Skin epidermis (tissue), 12 donors: ENCODE measurements at regions not wholly inside any gene's neighbourhood (a gene's known extent, or its start where the extent isn't known, plus 50 kb on each side); places are given as distances from the start of the nearest gene placed in this dataset.

Experiments
- H3K27ac ChIP-seq, 21 experiments: fragments of 200-600 bp; sonication (generic) in 11 of 21; one replicate each; pipeline ENCODE4 v1.5.0; 2020; ENCODE audit warnings: mild to moderate bottlenecking in 3 of 21, inconsistent platforms in 2 of 21, moderate library complexity in 2 of 21
- H3K4me3 ChIP-seq, 7 experiments: fragments of 200-600 bp; sonication (generic) in 2 of 7; one replicate each; pipeline ENCODE4 v1.5.0; 2020; ENCODE audit warnings: inconsistent platforms in 2 of 7, mild to moderate bottlenecking in 2 of 7, moderate library complexity in 1 of 7

DNA sequence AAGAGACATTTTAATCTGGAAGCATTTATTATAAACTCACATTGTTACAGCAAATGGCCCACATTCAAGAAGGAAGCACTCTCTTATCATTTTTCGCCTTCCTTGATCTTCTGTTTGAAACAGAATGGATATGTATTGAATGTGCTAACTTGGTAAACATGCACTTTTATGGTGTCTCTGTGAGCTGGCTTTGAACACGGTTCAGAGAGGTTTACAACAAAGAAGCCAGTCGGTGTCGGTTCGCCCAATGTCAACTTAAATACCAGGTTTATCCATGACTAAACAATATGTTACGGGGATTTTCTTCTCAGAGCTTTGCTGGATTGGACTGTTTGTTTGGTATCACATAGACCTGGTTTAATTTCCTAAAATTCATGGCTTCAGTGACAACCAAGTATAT lies 226.4 kb downstream of the TGFB2 start:
- Histone ChIP-seq H3K4me3 (no peak overlapping the region), H3K27ac (no peak overlapping the region)

DNA sequence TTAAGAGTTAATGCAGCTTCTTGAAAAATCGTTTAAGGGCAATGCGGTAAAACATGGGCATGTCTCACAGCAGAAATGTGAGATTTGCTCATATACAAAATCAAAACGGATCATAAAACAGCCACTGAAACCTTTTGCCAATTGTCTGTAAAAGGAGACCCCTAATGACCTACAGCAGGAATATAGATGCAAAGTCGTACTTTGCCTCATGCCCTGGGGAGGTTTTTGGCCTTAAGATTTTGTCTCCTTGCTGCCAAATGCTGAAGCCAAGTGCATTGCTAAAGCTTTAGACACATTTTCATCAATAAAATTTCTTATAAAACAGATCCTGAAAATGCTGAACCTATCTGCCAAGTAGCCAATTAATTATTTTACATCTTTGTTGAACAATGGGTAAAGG lies 226.9 kb downstream of the TGFB2 start:
- no peak overlapping the region for H3K27ac ChIP-seq
- no peak overlapping the region for H3K4me3 ChIP-seq

DNA sequence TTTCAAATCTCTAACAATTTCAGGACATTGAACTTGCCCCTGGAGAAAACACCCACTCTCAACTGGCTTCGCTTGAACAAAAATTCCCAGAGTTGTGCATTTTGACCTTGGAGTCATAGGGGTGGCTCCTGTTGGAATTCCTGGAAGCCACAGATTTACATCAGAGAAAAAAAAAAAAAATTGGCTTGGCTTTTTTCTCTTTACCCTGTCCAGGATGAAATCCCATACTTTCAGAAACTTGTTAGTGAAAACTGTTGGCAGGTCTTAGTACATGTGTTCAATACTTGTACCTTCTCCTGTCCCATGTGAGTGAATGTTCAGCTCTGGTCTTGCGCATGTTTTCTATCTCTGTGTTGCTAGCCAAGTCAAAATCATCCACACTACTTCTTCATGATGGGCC lies 228.8 kb downstream of the TGFB2 start:
- H3K27ac ChIP-seq: no peak overlapping the region

DNA sequence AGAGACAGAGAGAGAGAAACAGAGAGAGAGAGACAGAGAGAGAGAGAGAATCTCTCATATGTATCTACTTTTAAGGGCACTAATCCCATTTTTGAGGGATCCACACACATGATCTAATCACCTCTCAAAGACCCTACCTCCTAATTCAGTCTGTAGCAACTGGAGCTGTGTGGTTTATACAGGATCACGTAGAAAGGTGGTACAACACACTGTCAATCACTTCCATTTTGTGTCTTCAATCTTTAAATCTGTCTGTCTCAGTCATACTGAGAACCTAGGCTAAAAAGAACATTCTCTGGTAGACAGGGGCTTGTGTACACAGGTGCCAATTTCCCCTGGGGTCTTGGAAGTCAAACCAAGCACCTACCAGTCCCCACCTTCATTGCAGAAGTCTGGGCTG lies 229.9 kb downstream of the TGFB2 start:
- H3K4me3 ChIP-seq: no peak overlapping the region
- H3K27ac ChIP-seq: no peak overlapping the region

More for the DNA sequence above, 228.8 kb downstream of the TGFB2 start:
- no peak overlapping the region for H3K4me3 ChIP-seq

DNA sequence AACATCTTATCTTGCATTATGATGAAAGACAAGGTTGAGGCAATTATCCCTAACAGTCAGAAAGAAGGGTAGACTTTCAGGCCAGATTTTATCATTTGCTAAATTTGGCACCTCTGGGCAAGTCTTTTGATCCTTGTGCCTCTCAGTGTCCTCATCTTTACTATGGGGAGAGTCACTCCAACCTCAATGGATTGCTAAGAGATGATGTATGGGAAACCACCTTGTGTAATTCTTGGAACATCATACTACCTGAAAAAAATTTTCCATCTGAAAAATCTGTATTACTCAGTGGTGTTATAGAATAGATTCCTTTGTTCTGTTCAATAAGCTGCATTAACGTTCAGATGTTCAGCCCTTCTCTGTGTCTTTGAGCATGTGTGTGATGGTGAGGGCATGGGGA lies 230.7 kb downstream of the TGFB2 start:
- H3K27ac ChIP-seq: no peak overlapping the region
- no peak overlapping the region for H3K4me3 ChIP-seq

DNA sequence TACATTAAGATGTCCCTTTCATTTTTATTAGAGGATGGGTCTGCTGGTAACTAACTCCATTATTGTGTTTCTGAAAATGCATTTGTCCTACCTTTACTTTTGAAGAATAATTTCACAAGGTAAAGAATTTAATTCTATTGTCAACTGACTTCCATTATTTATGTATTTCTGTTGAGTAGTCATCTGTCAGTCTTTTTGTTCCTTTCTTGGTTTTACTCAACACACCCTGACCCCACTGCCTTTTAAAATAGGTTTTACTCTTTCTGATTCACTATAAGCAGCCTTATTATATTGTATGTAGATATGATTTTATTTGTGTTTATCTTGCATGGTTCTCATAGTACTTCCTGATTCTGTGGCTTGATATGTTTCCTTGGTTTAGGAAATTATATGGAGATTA lies 237.5 kb downstream of the TGFB2 start:
- H3K27ac ChIP-seq: no peak overlapping the region

DNA sequence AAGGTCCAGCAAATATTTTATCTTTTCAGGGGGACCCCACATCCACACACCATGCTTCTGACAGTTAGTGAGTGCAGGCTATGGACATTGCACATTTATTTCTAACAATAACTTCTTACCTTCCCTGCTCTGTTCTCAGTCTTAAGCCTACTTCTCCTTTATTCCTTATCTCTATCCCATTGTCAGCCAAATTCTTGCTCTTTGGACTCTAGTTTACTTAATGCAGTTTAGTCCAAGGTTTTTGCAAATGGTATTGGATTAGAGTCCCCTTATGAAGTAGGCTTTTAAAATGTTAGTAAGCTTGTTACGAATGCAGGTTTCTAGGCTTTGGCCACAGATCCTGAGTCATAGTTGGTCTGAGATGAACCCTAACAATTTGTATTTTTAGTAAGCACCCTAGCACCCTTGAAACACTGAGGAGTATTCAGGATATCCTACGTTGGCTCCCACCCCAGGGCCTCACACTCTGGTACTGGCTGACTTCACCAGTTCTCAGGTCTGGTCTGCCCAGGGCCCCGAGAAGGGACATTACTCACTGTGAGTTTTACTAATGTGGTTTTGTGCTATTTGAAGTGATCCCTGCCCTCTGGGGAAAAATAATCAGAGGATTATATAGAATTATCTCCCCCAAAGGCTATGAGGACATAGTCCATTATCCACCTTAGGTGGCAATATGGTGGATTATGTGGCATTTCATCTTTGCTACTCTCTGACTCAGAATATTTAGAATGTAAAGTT lies 239.5 kb downstream of the TGFB2 start:
- H3K4me3 ChIP-seq: no peak overlapping the region
- H3K27ac ChIP-seq: no peak overlapping the region

More for the DNA sequence above, 237.5 kb downstream of the TGFB2 start:
- no peak overlapping the region for H3K4me3 ChIP-seq

DNA sequence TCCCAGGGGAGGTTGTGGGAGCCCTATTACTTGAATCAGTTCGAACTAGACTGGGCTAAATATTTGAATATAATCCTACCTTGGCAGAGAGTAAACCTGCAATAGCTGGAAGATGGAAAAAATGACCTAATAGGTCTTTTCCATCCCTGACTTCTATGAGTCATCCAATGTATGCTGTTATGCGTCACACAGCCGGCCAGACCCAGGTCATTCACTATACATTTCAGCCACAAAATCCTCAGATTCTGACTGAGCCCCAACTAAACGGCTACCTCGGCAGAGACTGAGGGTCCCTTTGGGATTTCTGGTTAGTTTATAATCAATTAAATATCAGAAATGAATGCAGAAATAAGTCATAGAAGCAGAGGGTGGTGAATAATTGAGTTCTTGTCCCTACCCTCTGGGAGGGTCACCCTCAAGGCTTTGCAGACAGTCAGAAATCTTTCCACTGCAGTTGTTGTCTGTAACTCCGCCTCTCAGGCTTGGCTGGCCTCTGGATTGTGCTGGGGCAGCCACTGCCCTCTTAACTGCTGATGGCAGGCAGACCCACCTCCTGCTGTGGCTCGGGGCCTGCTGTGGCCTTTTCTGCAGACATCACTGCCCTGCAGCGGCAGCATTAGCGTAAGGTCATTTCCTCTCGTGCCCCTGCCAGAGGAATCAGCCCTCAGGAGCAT lies 240.5 kb downstream of the TGFB2 start:
- H3K4me3 ChIP-seq: no peak overlapping the region
- no peak overlapping the region for H3K27ac ChIP-seq

DNA sequence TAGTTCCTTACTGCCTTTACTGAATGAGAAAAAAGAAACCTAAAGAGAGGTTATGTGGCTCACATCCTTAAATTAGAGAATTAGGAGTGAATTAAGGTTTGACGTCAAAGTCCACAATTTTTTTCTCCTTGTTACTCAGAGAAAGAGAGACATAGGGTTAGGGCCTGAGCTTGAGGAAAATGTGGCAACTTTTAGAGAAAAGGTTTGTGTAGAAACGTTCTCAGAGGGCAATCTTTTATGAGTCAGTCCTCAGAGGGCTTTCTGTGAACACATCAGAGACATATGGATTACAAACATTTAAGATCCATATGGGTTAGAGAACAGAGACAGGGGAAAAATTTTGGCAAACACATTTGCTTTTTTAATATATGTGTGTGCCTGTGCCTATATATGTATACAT lies 242.8 kb downstream of the TGFB2 start:
- H3K27ac ChIP-seq: no peak overlapping the region

DNA sequence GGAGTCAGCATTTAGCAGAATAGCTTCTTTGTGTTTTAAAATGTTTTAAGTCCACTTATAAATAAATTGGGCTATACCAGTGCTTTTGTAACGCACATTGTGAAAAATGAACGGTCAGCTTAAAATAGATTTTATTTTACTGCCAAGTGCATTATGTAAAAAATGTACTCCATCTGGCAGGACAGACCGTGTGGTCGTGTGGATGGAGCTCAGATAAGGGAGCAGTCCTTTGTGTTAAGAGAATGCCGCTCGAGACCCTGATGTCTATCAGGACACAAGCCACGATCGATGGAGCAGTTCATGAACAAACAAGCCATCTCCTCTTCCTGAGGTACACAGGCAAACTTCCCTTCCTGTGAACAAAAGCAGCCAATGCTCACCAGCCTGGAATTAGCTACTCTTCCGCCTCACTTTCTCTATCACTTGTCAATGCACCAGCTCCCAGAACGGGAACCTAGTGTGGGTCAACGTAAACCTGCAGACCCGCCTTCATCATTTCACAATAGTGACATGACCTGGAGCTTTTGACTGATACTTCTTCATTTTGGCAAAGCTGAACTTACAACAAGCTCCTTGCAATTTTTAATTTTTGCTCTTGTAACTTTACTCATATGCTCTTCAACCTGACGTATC lies 243.5 kb downstream of the TGFB2 start:
- no peak overlapping the region for H3K27ac ChIP-seq
- H3K4me3 ChIP-seq: no peak overlapping the region

More for the DNA sequence above, 242.8 kb downstream of the TGFB2 start:
- no peak overlapping the region for H3K4me3 ChIP-seq

DNA sequence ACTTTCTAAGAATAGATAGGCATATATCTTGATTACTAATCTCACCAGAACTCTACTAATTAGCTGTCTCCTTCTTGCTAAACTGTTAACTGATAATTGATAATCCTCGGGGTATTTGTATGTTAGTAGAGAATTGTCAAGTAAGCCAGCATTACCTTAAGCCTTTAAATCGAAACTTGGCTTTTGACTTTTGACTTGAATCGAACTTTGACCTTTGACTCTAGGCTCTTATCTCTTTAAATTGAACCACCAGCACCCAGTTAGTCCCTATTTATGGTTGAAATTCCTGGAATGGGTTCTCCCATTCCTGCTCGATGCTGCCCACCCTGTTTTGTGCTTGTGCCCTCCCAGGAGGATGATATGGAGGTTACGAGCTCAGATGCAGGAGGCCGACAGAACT lies 244.4 kb downstream of the TGFB2 start:
- Histone ChIP-seq H3K4me3 (no peak overlapping the region), H3K27ac (no peak overlapping the region)

DNA sequence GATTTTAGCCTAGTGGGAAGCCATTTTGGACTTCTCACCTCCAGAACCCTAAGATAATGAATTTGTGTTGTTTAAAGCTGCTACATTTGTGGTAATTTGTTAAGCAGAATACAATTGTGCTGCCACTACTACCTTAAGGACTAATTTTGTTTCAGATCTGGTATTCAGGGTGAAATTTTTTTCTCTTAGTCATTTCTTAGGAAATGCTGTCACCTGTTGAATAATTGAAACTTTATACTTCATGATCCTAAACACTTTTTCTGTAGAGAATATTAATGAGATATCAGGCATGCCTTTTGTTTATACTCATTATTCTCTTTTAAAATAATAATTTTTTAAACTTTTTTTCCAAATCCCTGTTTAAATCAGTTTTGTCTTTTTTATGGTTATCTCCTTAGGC lies 246.8 kb downstream of the TGFB2 start:
- Histone ChIP-seq H3K27ac (no peak overlapping the region), H3K4me3 (no peak overlapping the region)

DNA sequence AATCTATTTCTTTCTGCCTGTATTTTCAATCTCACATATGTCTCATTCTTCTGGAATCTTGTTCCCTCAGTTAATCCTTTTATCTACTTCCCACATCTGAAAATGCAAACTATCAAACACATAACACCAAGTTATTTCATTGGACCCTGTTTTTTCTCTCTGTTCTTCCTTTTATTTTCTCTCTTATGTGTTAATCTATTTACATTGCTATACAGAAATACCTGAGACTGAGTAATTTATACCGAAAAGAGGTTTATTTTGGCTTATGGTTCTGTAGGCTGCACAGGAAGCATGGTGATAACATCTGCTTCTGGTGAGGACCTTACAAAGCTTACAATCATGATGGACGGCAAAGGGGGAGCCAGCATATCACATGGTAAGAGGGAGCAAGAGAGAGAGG lies 247.6 kb downstream of the TGFB2 start:
- H3K27ac ChIP-seq: no peak overlapping the region
- H3K4me3 ChIP-seq: no peak overlapping the region

DNA sequence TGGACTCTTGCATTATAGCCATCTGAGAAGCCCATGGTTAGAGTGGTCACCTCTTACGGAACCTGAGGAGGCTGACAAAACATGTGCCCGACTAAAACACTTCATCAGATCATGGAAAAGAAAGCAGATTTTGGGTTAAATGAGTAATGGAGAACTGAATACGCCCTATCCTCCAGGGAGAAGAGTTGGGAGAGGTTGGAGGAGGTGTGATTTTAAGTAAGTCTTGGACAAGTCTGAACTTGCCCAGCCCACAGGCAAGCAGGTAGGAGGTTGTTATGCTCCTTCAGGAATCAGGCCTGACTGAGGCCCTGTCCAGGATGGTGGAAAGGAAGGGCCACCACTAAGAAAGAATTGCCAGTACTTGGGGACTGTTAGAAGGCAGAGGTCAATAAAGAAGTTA lies 255.8 kb downstream of the TGFB2 start:
- no peak overlapping the region for H3K4me3 ChIP-seq
- no peak overlapping the region for H3K27ac ChIP-seq

DNA sequence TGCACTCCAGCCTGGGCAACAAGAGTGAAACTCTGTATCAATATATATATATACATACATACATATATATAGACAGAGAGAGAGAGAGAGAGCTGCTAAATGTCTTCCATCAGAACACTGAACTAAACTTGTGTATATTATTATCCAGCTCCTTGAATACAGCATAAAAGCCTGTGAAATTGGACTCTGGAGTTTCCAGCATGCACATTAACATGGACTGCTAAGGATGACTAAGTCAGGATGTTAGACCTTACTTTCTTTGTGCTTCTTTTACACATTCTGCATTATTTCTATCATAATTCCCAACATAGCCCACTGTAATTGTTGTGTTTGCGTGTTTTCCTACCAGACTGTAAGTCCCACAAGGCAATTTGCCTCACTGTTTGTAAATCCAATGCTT lies 259.1 kb downstream of the TGFB2 start:
- Histone ChIP-seq H3K27ac (no peak overlapping the region), H3K4me3 (no peak overlapping the region)

DNA sequence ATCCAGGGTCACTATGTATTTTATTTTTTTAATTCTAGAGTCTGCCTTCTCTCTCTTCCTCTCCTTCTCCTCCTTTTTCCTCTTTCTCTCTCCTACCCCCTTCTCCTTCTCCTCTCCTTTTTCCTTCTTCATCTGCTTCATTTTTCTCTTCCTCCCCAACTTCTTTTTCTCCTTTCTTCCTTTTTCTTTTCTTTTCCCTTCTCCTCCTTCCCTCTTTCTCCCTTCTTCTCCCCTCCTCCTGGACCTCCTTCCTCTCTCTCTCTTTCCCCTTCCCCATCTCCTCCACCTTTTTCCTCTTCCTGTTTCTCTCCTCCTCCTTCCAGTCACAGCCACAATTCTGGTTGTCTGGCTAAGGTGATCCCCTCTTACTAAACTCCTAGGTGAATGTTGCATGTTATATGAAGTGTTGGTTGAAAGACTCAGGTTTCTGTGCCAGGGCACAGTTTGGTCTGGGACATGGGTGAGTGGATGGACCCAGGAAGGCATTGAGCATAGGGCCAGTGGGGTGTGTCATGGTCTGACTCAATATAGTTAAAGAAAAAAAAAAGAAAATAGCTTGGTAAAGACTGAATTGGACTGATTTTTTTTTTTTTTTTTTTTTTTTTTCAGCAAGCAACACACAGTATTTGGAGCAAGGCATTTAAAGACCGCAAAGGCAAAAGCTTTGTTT lies 266.9 kb downstream of the TGFB2 start:
- Histone ChIP-seq H3K27ac (no peak overlapping the region), H3K4me3 (no peak overlapping the region)

DNA sequence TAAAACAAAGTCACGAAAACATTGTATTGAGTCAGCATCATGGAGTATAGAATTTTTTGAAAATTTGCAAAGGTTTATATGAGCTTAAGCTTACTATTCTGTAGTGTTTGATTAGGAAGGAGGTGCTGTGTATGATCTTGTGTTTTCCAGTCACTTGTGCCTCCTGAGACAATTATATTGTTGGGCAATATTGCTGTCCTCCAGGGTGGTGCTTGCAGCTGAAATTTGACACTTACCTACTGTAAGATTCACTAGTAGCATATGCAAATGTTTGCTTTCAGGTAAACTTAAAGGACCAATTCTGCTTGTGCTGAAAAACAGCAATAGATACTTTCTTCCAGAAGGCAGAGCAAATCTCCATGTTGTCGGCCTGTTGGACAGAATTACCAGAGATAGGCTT lies 268.0 kb downstream of the TGFB2 start:
- Histone ChIP-seq H3K4me3 (no peak overlapping the region), H3K27ac (no peak overlapping the region)

DNA sequence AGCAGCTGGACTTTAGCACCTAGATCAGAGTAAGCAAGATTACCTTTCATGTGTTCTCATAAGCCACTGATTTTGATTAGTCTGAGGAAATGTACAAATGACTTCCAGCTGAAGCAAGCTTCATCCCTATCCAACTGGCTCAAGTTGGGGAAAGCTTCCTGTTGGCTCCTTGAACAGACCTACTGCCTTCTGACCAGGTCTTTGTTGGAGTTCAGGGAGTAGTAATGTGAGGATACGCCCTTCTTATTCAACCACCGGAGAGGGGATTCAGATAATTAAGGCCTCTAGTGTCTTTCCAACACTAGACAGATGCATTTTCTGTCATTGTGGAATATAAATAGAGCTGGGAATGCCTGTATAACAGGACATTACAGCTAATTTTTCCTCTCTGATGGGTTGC lies 268.9 kb downstream of the TGFB2 start:
- no peak overlapping the region for H3K27ac ChIP-seq
- no peak overlapping the region for H3K4me3 ChIP-seq

DNA sequence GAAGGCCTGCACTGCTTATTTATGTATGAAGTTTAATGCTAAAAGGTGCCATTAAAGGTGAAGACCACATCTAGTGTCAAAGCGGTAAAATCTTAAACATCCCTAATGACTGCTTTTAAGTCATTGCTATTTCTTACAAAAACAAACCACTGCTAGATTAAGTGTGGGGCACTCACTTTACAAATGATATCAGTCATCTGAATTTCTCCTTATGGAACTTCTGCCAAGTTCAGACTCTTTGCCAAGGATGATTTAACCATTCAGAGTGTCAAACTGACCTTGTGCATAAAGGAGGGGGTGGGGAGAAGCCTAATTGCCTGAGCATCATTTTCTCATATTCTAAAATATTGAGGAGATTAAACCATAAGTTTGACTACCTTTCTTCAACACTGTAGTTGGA lies 271.5 kb downstream of the TGFB2 start:
- H3K4me3 ChIP-seq: no peak overlapping the region
- no peak overlapping the region for H3K27ac ChIP-seq

DNA sequence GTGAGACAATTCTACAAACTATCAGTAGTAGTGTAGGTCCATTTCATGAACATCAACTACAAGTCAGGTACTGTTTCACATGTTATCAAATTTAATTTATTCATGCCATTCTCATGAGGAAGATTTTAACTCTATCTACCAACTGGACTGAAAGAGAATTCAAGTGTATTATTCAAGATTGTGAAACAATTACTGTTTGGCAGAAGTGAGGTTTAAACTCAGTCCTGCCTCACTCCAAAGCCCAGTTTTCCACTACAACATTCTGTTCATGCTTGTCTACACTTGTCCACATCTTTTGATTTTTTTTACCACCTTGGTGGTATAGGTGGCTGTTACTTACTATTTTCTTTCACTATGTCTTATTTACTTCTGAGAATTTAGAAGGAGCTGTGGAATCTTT lies 272.9 kb downstream of the TGFB2 start:
- H3K4me3 ChIP-seq: no peak overlapping the region
- no peak overlapping the region for H3K27ac ChIP-seq

DNA sequence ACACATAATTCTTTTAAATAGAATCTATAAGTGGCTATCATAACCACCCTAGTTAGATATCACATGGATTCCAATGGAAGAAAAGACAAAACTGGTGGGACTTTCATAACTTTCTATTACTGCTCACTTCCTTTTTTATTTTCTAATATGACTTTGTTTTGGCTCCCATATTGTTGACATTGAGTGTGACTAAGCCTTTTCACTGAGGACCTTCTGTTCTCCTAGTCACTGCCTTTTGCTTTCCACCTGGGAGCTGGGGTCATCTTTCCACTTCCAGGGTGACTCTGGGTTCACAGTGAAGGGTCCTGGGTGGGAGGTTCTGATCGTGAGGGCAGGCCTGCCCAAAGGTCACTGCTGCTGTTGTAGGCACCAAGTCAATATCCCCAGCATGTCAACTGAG lies 275.8 kb downstream of the TGFB2 start:
- Histone ChIP-seq H3K4me3 (no peak overlapping the region), H3K27ac (no peak overlapping the region)
